ENCODE measurements at regions not wholly inside any gene's neighbourhood (a gene's known extent, or its start where the extent isn't known, plus 50 kb on each side); places are given as distances from the start of the nearest gene placed in this dataset.

GRCh38 chr13:74018062-74018431 is 116.2 kb downstream of the KLF12 start:
- TF ChIP-seq RAD21 (IDR thresholded peaks at IDR 0.05; ENCODE audit: low read depth), result no peak
- no peak for TF ChIP-seq ELF1 (IDR thresholded peaks at IDR 0.05; ENCODE audit: borderline replicate concordance, low read depth)
- no peak for TF ChIP-seq POLR2AphosphoS5 (IDR thresholded peaks at IDR 0.05; ENCODE audit: low read depth, low read length)
- no peak for TF ChIP-seq ZFX (IDR thresholded peaks at IDR 0.05)
- TF ChIP-seq, protein P1, sequence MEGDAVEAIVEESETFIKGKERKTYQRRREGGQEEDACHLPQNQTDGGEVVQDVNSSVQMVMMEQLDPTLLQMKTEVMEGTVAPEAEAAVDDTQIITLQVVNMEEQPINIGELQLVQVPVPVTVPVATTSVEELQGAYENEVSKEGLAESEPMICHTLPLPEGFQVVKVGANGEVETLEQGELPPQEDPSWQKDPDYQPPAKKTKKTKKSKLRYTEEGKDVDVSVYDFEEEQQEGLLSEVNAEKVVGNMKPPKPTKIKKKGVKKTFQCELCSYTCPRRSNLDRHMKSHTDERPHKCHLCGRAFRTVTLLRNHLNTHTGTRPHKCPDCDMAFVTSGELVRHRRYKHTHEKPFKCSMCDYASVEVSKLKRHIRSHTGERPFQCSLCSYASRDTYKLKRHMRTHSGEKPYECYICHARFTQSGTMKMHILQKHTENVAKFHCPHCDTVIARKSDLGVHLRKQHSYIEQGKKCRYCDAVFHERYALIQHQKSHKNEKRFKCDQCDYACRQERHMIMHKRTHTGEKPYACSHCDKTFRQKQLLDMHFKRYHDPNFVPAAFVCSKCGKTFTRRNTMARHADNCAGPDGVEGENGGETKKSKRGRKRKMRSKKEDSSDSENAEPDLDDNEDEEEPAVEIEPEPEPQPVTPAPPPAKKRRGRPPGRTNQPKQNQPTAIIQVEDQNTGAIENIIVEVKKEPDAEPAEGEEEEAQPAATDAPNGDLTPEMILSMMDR (IDR thresholded peaks at IDR 0.05 in 2 of 3, conservative IDR thresholded peaks at IDR 0.05 in 1 of 3; ENCODE audit: borderline replicate concordance in 1 of 3, insufficient read depth in 1 of 3, low read depth in 2 of 3, low read length in 2 of 3), result no peak
- TF ChIP-seq EZH2 (IDR thresholded peaks at IDR 0.05), result no peak
- no peak for TF ChIP-seq SP1 (IDR thresholded peaks at IDR 0.05; ENCODE audit: low read depth)

All from HCT116 (cell line).